Thoracic aorta (tissue), 2 donors: ENCODE measurements at regions not wholly inside any gene's neighbourhood (a gene's known extent, or its start where the extent isn't known, plus 50 kb on each side); places are given as distances from the start of the nearest gene placed in this dataset.

Experiments used
- ATAC-seq: fragments of 150-250 bp; one replicate; pipeline ENCODE4 v1.8.0; 2017; ENCODE audit warnings: low read depth; ENCODE audit not compliant: insufficient number of reproducible peaks, low FRiP score
- DNase-seq: peaks from one replicate; pipeline ENCODE4 v3.0.0-alpha.2; 2020; ENCODE audit warnings: low spot score
- H3K27ac ChIP-seq, 2 donors: fragments of 200-600 bp; sonication (generic); 1 replicate in 1 of 2; 2 replicates in 1 of 2; pipeline ENCODE4 v1.5.1; 2016; ENCODE audit warnings: mild to moderate bottlenecking in 2 of 2, moderate library complexity in 2 of 2
- H3K27me3 ChIP-seq: fragments of 200-600 bp; sonication (generic); replicated peaks from 2 replicates; pipeline ENCODE4 v1.6.0; 2016; ENCODE audit warnings: mild to moderate bottlenecking; ENCODE audit not compliant: insufficient read depth
- H3K36me3 ChIP-seq: fragments of 200-600 bp; sonication (generic); one replicate; pipeline ENCODE4 v1.5.1; 2016
- H3K4me1 ChIP-seq, 2 donors: fragments of 200-600 bp; sonication (generic); 1 replicate in 1 of 2; 2 replicates in 1 of 2; pipeline versions ENCODE4 v1.5.1 to v1.6.0; 2016; ENCODE audit warnings: low read depth in 2 of 2, mild to moderate bottlenecking in 1 of 2; ENCODE audit not compliant: control insufficient read depth in 1 of 2
- H3K4me3 ChIP-seq: fragments of 200-600 bp; sonication (generic); 2 replicates; pipeline ENCODE4 v1.5.1; 2016; ENCODE audit warnings: mild to moderate bottlenecking
- H3K9me3 ChIP-seq: fragments of 200-600 bp; sonication (generic); 2 replicates; pipeline ENCODE4 v1.5.1; 2016
- TF ChIP-seq, protein P1 (sequence below): fragments of 200-600 bp; sonication (generic); IDR thresholded peaks from one replicate; pipeline ENCODE4 v1.5.1; 2019; ENCODE audit warnings: antibody characterized with exemption

DNA sequence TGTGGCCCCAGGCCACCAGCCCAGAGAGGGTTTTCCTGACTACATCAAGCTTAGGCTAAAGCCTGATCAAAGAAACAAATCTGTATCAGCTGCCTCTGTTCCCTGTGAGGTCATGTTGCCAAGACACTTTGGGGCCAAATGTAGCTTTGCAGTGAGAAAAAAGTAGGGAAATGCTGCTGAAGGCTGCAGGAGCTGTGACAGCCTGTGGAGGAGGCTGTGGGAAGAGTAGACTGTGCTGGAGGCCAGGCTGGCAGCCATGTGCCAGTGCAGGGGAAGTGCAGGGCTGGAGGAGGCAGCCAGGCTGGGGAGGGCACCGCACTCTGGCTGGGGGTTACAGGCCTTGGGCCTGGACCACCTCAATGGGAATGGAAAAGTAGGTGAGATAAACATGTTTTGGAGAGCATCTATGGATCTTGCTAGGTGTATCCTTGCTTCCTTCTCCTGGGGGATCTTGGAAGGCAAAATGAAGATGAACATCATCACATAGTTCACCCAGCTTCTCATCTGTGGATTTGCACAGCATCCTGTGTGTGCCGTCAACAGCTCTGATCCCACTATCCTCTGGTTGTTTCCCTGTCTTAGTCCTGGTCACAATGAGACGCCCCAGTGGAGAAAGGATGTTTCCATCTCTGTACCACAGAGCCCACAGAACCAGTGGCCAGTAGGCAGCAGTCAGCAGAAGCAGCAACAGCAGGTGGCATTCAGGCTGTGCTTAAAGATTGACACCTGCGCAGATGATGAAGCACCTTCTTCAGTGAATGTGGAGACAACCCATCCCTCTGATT is 103.8 kb upstream of the COPS8 start:
- ATAC-seq (no peak), DNase-seq (no peak)
- H3K36me3 ChIP-seq = no peaks in the 10 kb centered on the region

DNA sequence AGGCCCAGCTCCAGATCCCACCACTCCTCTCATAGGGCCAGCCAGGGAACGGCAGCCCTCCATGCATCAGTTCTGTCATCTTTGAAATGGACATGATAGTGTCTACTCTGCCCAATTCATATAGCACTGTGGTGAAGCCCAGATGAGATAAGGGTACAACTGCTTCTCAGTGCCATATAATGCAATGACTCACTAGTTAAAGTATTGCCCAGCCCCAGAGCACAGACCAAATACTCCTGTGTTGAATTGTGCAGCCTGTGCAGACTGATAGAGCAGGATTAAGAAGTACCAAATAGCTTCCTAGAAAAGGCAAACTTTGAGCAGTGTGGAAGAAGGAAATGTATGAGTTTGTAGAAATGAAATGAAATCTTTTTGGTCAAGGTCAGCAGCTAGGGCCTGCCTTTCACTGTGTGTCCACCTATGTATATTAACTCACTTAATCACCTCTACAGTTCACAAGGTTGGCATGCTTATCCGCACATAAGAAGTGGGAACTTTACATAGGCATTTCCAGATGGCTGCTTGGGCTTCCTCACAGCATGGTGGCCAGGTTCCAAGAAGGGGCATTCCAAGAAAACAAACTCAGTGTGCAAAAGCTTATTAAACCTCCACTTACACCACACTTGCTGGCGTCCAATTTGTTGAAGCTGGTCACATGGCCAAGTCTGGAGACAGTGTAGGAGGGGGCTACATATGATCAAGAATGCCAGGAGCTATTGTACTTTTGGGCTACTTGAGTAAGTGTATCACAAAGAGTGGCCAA is 102.8 kb upstream of the COPS8 start:
- ATAC-seq = no peak

More for the DNA sequence above, 103.8 kb upstream of the COPS8 start:
- H3K27me3 ChIP-seq = no peaks in the 10 kb centered on the region
- H3K9me3 ChIP-seq = peaks cover 5% of the 10 kb centered on the region
- TF ChIP-seq, protein P1, sequence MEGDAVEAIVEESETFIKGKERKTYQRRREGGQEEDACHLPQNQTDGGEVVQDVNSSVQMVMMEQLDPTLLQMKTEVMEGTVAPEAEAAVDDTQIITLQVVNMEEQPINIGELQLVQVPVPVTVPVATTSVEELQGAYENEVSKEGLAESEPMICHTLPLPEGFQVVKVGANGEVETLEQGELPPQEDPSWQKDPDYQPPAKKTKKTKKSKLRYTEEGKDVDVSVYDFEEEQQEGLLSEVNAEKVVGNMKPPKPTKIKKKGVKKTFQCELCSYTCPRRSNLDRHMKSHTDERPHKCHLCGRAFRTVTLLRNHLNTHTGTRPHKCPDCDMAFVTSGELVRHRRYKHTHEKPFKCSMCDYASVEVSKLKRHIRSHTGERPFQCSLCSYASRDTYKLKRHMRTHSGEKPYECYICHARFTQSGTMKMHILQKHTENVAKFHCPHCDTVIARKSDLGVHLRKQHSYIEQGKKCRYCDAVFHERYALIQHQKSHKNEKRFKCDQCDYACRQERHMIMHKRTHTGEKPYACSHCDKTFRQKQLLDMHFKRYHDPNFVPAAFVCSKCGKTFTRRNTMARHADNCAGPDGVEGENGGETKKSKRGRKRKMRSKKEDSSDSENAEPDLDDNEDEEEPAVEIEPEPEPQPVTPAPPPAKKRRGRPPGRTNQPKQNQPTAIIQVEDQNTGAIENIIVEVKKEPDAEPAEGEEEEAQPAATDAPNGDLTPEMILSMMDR = no peak
- H3K27ac ChIP-seq = no peak overlapping the region
- H3K4me3 ChIP-seq = no peak overlapping the region
- no peaks in the 10 kb centered on the region for H3K4me1 ChIP-seq

DNA sequence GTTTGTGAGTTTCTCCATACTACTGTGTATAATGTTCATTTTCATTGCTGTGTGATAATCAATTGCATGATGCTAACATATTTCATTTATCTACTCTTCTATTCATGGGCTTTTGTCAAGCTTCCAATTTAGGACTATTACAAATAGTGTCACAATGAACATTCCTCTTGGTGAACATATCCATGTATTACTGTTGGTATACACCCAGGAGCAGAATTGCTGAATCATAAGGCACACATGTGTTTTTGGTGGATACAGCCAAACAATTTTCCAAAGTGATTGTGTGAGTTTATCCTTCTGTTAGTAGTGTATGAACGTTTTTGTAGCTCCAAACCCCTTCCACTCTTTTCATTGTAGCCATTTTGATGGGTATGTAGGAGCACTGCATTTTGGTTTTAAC is 101.6 kb upstream of the COPS8 start:
- Histone ChIP-seq H3K4me1 (no peaks in the 10 kb centered on the region), H3K9me3 (peaks cover 5% of the 10 kb centered on the region), H3K27me3 (no peaks in the 10 kb centered on the region), H3K4me3 (no peak overlapping the region), H3K36me3 (no peaks in the 10 kb centered on the region), H3K27ac (no peak overlapping the region)
- DNase-seq (no peak), ATAC-seq (no peak)
- TF ChIP-seq, protein P1 = no peak

More for the DNA sequence above, 102.8 kb upstream of the COPS8 start:
- H3K27me3 ChIP-seq = no peaks in the 10 kb centered on the region
- H3K4me3 ChIP-seq = no peak overlapping the region
- no peak for DNase-seq
- H3K36me3 ChIP-seq = no peaks in the 10 kb centered on the region
- no peaks in the 10 kb centered on the region for H3K4me1 ChIP-seq
- TF ChIP-seq, protein P1 = no peak
- no peak overlapping the region for H3K27ac ChIP-seq
- peaks cover 5% of the 10 kb centered on the region for H3K9me3 ChIP-seq

DNA sequence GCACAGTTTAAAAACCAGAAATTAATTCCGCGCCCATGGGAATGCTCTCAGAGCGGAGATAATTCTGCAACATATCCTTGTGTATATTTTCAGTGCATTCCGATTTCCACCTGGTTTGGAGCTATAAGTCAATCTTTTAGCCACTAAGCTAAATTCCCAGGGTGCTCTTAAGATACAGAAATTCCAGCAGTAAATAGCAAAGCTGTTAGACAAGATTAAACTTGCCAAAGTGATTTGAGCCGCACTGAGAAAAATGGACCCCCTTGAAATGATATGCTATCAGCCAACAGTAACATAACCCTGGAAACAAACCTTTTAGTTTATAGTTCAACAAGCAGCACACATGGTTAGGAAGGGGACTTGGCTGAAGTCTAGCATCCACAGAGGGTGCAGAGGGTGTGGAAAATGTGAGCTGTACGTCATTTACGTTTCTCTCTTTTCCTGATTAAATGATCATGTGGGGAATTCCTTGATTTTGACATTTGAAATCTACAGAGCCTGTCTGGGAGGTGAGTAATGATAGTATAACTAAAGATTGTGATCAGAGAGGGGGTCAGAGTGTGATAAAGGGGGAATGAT is 99.8 kb upstream of the COPS8 start:
- no peak for ATAC-seq
- H3K36me3 ChIP-seq = no peaks in the 10 kb centered on the region

More for the DNA sequence above, 99.8 kb upstream of the COPS8 start:
- no peak for DNase-seq
- no peaks in the 10 kb centered on the region for H3K4me1 ChIP-seq
- no peaks in the 10 kb centered on the region for H3K27me3 ChIP-seq
- peaks cover 5% of the 10 kb centered on the region for H3K9me3 ChIP-seq
- TF ChIP-seq, protein P1 = no peak
- H3K4me3 ChIP-seq = no peak overlapping the region
- H3K27ac ChIP-seq = no peak overlapping the region
